ENCODE measurements at regions not wholly inside any gene's neighbourhood (a gene's known extent, or its start where the extent isn't known, plus 50 kb on each side); places are given as distances from the start of the nearest gene placed in this dataset.

- DNase-seq (ENCODE audit: low read depth in 3 of 3) = no peak
Measured at GRCh38 chr3:147582642-147583041, 173.5 kb downstream of the ZIC1 start.

GRCh38 chr3:147589016-147589415, 179.9 kb downstream of the ZIC1 start:
- no peak for DNase-seq (ENCODE audit: low read depth in 3 of 3)

- no peak for DNase-seq (ENCODE audit: low read depth in 3 of 3)
Measured at GRCh38 chr3:147604136-147604535, 195.0 kb downstream of the ZIC1 start.

- no peak for DNase-seq (ENCODE audit: low read depth in 3 of 3)
Measured at GRCh38 chr3:147613725-147614124, 204.6 kb downstream of the ZIC1 start.

- DNase-seq (ENCODE audit: low read depth in 3 of 3) = no peak
Measured at GRCh38 chr3:147614210-147614609, 205.0 kb downstream of the ZIC1 start.

GRCh38 chr3:147615035-147615434, 205.9 kb downstream of the ZIC1 start:
- no peak for DNase-seq (ENCODE audit: low read depth in 3 of 3)

- DNase-seq (ENCODE audit: low read depth in 3 of 3) = no peak
Measured at GRCh38 chr3:147616998-147617619, 207.9 kb downstream of the ZIC1 start.

- DNase-seq (ENCODE audit: low read depth in 3 of 3) = no peak
Measured at GRCh38 chr3:147618691-147619090, 209.5 kb downstream of the ZIC1 start.

GRCh38 chr3:147619921-147620560, 210.9 kb downstream of the ZIC1 start:
- DNase-seq (ENCODE audit: low read depth in 3 of 3) = no peak

GRCh38 chr3:147620906-147621305, 211.7 kb downstream of the ZIC1 start:
- no peak for DNase-seq (ENCODE audit: low read depth in 3 of 3)

- DNase-seq (ENCODE audit: low read depth in 3 of 3) = no peak
Measured at GRCh38 chr3:147630921-147631415, 221.8 kb downstream of the ZIC1 start.

GRCh38 chr3:147640781-147641180, 231.6 kb downstream of the ZIC1 start:
- no peak for DNase-seq (ENCODE audit: low read depth in 3 of 3)

GRCh38 chr3:147645761-147646160, 236.6 kb downstream of the ZIC1 start:
- DNase-seq (ENCODE audit: low read depth in 3 of 3) = no peak

- DNase-seq (ENCODE audit: low read depth in 3 of 3) = no peak
Measured at GRCh38 chr3:147649475-147649874, 240.3 kb downstream of the ZIC1 start.

- no peak for DNase-seq (ENCODE audit: low read depth in 3 of 3)
Measured at GRCh38 chr3:147651107-147651778, 242.1 kb downstream of the ZIC1 start.

- DNase-seq (ENCODE audit: low read depth in 3 of 3) = no peak
Measured at GRCh38 chr3:147652651-147653366, 243.6 kb downstream of the ZIC1 start.

GRCh38 chr3:147653367-147653923, 244.3 kb downstream of the ZIC1 start:
- no peak for DNase-seq (ENCODE audit: low read depth in 3 of 3)

- no peak for DNase-seq (ENCODE audit: low read depth in 3 of 3)
Measured at GRCh38 chr3:147654827-147655226, 245.7 kb downstream of the ZIC1 start.

GRCh38 chr3:147655236-147655635, 246.1 kb downstream of the ZIC1 start:
- no peak for DNase-seq (ENCODE audit: low read depth in 3 of 3)

GRCh38 chr3:147656023-147656422, 246.9 kb downstream of the ZIC1 start:
- no peak for DNase-seq (ENCODE audit: low read depth in 3 of 3)

- no peak for DNase-seq (ENCODE audit: low read depth in 3 of 3)
Measured at GRCh38 chr3:147661916-147662315, 252.8 kb downstream of the ZIC1 start.

- DNase-seq (ENCODE audit: low read depth in 3 of 3) = no peak
Measured at GRCh38 chr3:147662705-147663104, 253.5 kb downstream of the ZIC1 start.
